Naive B cell (primary cell): ENCODE measurements at regions not wholly inside any gene's neighbourhood (a gene's known extent, or its start where the extent isn't known, plus 50 kb on each side); places are given as distances from the start of the nearest gene placed in this dataset.
A peak's percentile ranks its signal among the peaks of the same experiment; 100 is the strongest.

Experiments
- ATAC-seq, 2 donors: fragments of 150-1000 bp; cut with Tn5 transposase; 2 replicates each; pipeline ENCODE4 v1.10.0; 2021; ENCODE audit warnings: low read depth in 2 of 2, mild to moderate bottlenecking in 2 of 2, moderate library complexity in 2 of 2
- DNase-seq: peaks from one replicate; pipeline ENCODE4 v3.0.0; 2022
- H3K27ac Mint-ChIP-seq, 6 donors: one replicate each; pipeline ENCODE4 v1.8.0; 2020 to 2022; ENCODE audit warnings: mild to moderate bottlenecking in 6 of 6, mixed read lengths in 6 of 6, moderate library complexity in 5 of 6, inconsistent platforms in 2 of 6
- H3K27me3 Mint-ChIP-seq, 3 donors: one replicate each; pipeline ENCODE4 v1.8.0; 2021 to 2022; ENCODE audit warnings: mixed read lengths in 3 of 3, mild to moderate bottlenecking in 1 of 3
- H3K36me3 Mint-ChIP-seq, 2 donors: one replicate each; pipeline ENCODE4 v1.8.0; 2020 to 2022; ENCODE audit warnings: mixed read lengths in 2 of 2, inconsistent platforms in 1 of 2, mild to moderate bottlenecking in 1 of 2
- H3K4me1 Mint-ChIP-seq, 3 donors: one replicate each; pipeline ENCODE4 v1.8.0; 2020 to 2022; ENCODE audit warnings: mixed read lengths in 3 of 3, inconsistent platforms in 1 of 3, mild to moderate bottlenecking in 1 of 3, moderate library complexity in 1 of 3
- H3K4me3 Mint-ChIP-seq, 8 donors: one replicate each; pipeline ENCODE4 v1.8.0; 2020 to 2022; ENCODE audit warnings: mild to moderate bottlenecking in 8 of 8, mixed read lengths in 8 of 8, moderate library complexity in 8 of 8, inconsistent platforms in 2 of 8
- H3K9me3 Mint-ChIP-seq, 7 donors: one replicate each; pipeline ENCODE4 v1.8.0; 2020 to 2022; ENCODE audit warnings: mixed read lengths in 7 of 7, mild to moderate bottlenecking in 5 of 7, inconsistent platforms in 2 of 7, moderate library complexity in 1 of 7

- Mint-ChIP-seq H3K27ac (peak overlapping the region in 4 of 6 donors; percentile 17 to 88 (median 54)), H3K4me3 (peak overlapping the region in 1 of 8 donors; percentile 0), H3K36me3 (peaks cover 4 to 10% of the 10 kb centered on the region in 2 donors), H3K27me3 (no peaks in the 10 kb centered on the region), H3K9me3 (peaks cover 4 to 13% (median 6%) of the 10 kb centered on the region in 7 donors), H3K4me1 (peaks cover 0 to 13% (median 12%) of the 10 kb centered on the region in 3 donors)
- ATAC-seq: no peak
- no peak for DNase-seq
Measured at GRCh38 chr6:158876886-158877285, 57.7 kb upstream of the EZR start.

GRCh38 chr6:158870649-158870957, 51.4 kb upstream of the EZR start:
- peaks cover 0 to 4% (median 0%) of the 10 kb centered on the region in 7 donors for H3K9me3 Mint-ChIP-seq
- peaks cover 32 to 51% (median 42%) of the 10 kb centered on the region in 3 donors for H3K4me1 Mint-ChIP-seq
- peak overlapping the region; percentile 75 to 98 (median 90) for H3K4me3 Mint-ChIP-seq
- no peak for DNase-seq
- no peaks in the 10 kb centered on the region for H3K36me3 Mint-ChIP-seq
- H3K27ac Mint-ChIP-seq: peak overlapping the region; percentile 99 to 100 (median 100)
- no peak for ATAC-seq
- H3K27me3 Mint-ChIP-seq: no peaks in the 10 kb centered on the region

GRCh38 chr6:158869826-158870648, 50.9 kb upstream of the EZR start:
- no peaks in the 10 kb centered on the region for H3K27me3 Mint-ChIP-seq
- peak overlapping the region; percentile 75 to 98 (median 90) for H3K4me3 Mint-ChIP-seq
- peaks cover 0 to 4% (median 0%) of the 10 kb centered on the region in 7 donors for H3K9me3 Mint-ChIP-seq
- H3K27ac Mint-ChIP-seq: peak overlapping the region; percentile 99 to 100 (median 100)
- H3K4me1 Mint-ChIP-seq: peaks cover 36 to 57% (median 47%) of the 10 kb centered on the region in 3 donors
- DNase-seq (peak; percentile 95), ATAC-seq (peak; percentile 71)
- no peaks in the 10 kb centered on the region for H3K36me3 Mint-ChIP-seq

- H3K9me3 Mint-ChIP-seq: peaks cover 0 to 4% (median 0%) of the 10 kb centered on the region in 7 donors
- ATAC-seq: peak; percentile 56 to 58
- H3K27me3 Mint-ChIP-seq: no peaks in the 10 kb centered on the region
- peak; percentile 99 for DNase-seq
- peak overlapping the region; percentile 99 to 100 (median 100) for H3K27ac Mint-ChIP-seq
- H3K4me3 Mint-ChIP-seq: peak overlapping the region; percentile 74 to 96 (median 85)
- peaks cover 39 to 66% (median 48%) of the 10 kb centered on the region in 3 donors for H3K4me1 Mint-ChIP-seq
- no peaks in the 10 kb centered on the region for H3K36me3 Mint-ChIP-seq
Measured at GRCh38 chr6:158868890-158869825, 50.0 kb upstream of the EZR start.
